HG03066 (cell line): ENCODE measurements at regions not wholly inside any gene's neighbourhood (a gene's known extent, or its start where the extent isn't known, plus 50 kb on each side); places are given as distances from the start of the nearest gene placed in this dataset.
"Not testable (repeated sequence)": the region's sequence is repeated elsewhere in the genome, so short reads cannot be mapped to it uniquely, and the experiment has no call there.

Experiments
- ATAC-seq: cut with Tn5 transposase; IDR thresholded peaks from one replicate; pipeline ENCODE4 v1.9.1; 2021; ENCODE audit warnings: low read depth; ENCODE audit not compliant: unreplicated experiment

GRCh38 chr2:195119231-195119630, 537.8 kb upstream of the SLC39A10 start:
- no peak for ATAC-seq

GRCh38 chr2:195118276-195118675, 538.8 kb upstream of the SLC39A10 start:
- no peak for ATAC-seq

- no peak for ATAC-seq
These were observed 540.0 kb upstream of the SLC39A10 start for GRCh38 chr2:195117011-195117410.

GRCh38 chr2:195115738-195116137, 541.3 kb upstream of the SLC39A10 start:
- ATAC-seq = no peak

- ATAC-seq = no peak
These were observed 548.8 kb upstream of the SLC39A10 start for GRCh38 chr2:195108182-195108581.

GRCh38 chr2:195106681-195107380, 550.2 kb upstream of the SLC39A10 start:
- no peak for ATAC-seq

GRCh38 chr2:195105581-195105980, 551.4 kb upstream of the SLC39A10 start:
- ATAC-seq = no peak

- no peak for ATAC-seq
These were observed 562.7 kb upstream of the SLC39A10 start for GRCh38 chr2:195094330-195094729.

GRCh38 chr2:195092341-195092740, 564.7 kb upstream of the SLC39A10 start:
- ATAC-seq = no peak

- not testable (repeated sequence) for ATAC-seq
These were observed 584.2 kb upstream of the SLC39A10 start for GRCh38 chr2:195072806-195073205.

- no peak for ATAC-seq
These were observed 600.0 kb upstream of the SLC39A10 start for GRCh38 chr2:195057001-195057400.

GRCh38 chr2:195055996-195056395, 601.0 kb upstream of the SLC39A10 start:
- ATAC-seq = no peak

- no peak for ATAC-seq
These were observed 605.6 kb upstream of the SLC39A10 start for GRCh38 chr2:195051401-195051800.

- peak; percentile 75 for ATAC-seq
These were observed 607.5 kb upstream of the SLC39A10 start for GRCh38 chr2:195049372-195050031.

GRCh38 chr2:195047955-195048354, 609.1 kb upstream of the SLC39A10 start:
- ATAC-seq = no peak

GRCh38 chr2:195044801-195045200, 612.2 kb upstream of the SLC39A10 start:
- ATAC-seq = no peak

GRCh38 chr2:195038153-195038552, 618.9 kb upstream of the SLC39A10 start:
- ATAC-seq = no peak

- ATAC-seq = no peak
These were observed 620.0 kb upstream of the SLC39A10 start for GRCh38 chr2:195037045-195037444.

- ATAC-seq = no peak
These were observed 625.6 kb upstream of the SLC39A10 start for GRCh38 chr2:195031411-195031810.

- no peak for ATAC-seq
These were observed 627.0 kb upstream of the SLC39A10 start for GRCh38 chr2:195029804-195030654.

GRCh38 chr2:195027947-195028346, 629.1 kb upstream of the SLC39A10 start:
- no peak for ATAC-seq
